CD14-positive monocyte (primary cell): ENCODE measurements at regions not wholly inside any gene's neighbourhood (a gene's known extent, or its start where the extent isn't known, plus 50 kb on each side); places are given as distances from the start of the nearest gene placed in this dataset.

ENCODE experiments used
- DNase-seq, 3 donors: peaks; one replicate each; pipeline ENCODE4 v3.0.0-alpha.2; 2011 to 2022
- H2AFZ ChIP-seq: 2 replicates; pipeline ENCODE4 v1.6.0; 2012; ENCODE audit warnings: mild to moderate bottlenecking, low read depth, low read length, inconsistent platforms; ENCODE audit not compliant: insufficient read depth, poor library complexity, severe bottlenecking
- H3K27ac ChIP-seq, 2 donors: 1 replicate in 1 of 2; 2 replicates in 1 of 2; pipeline ENCODE4 v1.5.1; 2012 to 2013; ENCODE audit warnings: low read length in 2 of 2, control low read depth in 1 of 2, inconsistent platforms in 1 of 2, low read depth in 1 of 2, mild to moderate bottlenecking in 1 of 2
- H3K27me3 ChIP-seq, 2 donors: one replicate each; pipeline versions ENCODE4 v1.6.0 to v1.6.1; 2011 to 2013; ENCODE audit warnings: low read length in 2 of 2; ENCODE audit not compliant: control insufficient read depth in 2 of 2, insufficient read depth in 2 of 2
- H3K36me3 ChIP-seq, 2 donors: replicated peaks in 1 of 2; 1 replicate in 1 of 2; 2 replicates in 1 of 2; pipeline versions ENCODE4 v1.5.1 to v1.6.1; 2012 to 2013; ENCODE audit warnings: low read length in 2 of 2, control low read depth in 1 of 2, inconsistent platforms in 1 of 2, mild to moderate bottlenecking in 1 of 2; ENCODE audit not compliant: insufficient read depth in 2 of 2, control insufficient read depth in 1 of 2
- H3K4me1 ChIP-seq, 2 donors: 1 replicate in 1 of 2; 2 replicates in 1 of 2; pipeline versions ENCODE4 v1.5.1 to v1.6.1; 2012 to 2013; ENCODE audit warnings: low read length in 2 of 2, control low read depth in 1 of 2, inconsistent platforms in 1 of 2, mild to moderate bottlenecking in 1 of 2, moderate library complexity in 1 of 2; ENCODE audit not compliant: insufficient read depth in 2 of 2, control insufficient read depth in 1 of 2
- H3K4me2 ChIP-seq: replicated peaks from 2 replicates; pipeline ENCODE3; 2012; ENCODE audit warnings: low read length, moderate library complexity, mild to moderate bottlenecking; ENCODE audit not compliant: poor library complexity, severe bottlenecking; ENCODE audit errors: extremely low read depth
- H3K4me3 ChIP-seq, 3 experiments: fragments of 200-600 bp in 1 of 3; sonication (generic) in 1 of 3; replicated peaks in 1 of 3; 1 replicate in 2 of 3; 2 replicates in 1 of 3; pipeline ENCODE4 v1.5.1; 2011 to 2013; ENCODE audit warnings: low read length in 3 of 3, mild to moderate bottlenecking in 3 of 3, control low read depth in 2 of 3, low read depth in 2 of 3, inconsistent platforms in 1 of 3, moderate library complexity in 1 of 3
- H3K79me2 ChIP-seq: 2 replicates; pipeline ENCODE4 v1.6.0; 2012; ENCODE audit warnings: mild to moderate bottlenecking, control low read depth, inconsistent platforms, low read length, moderate library complexity; ENCODE audit not compliant: insufficient read depth
- H3K9ac ChIP-seq: 2 replicates; pipeline ENCODE4 v1.6.0; 2017; ENCODE audit warnings: low read length, mild to moderate bottlenecking; ENCODE audit not compliant: insufficient read depth, poor library complexity, severe bottlenecking
- H3K9me3 ChIP-seq, 2 donors: replicated peaks in 1 of 2; 1 replicate in 1 of 2; 2 replicates in 1 of 2; pipeline versions ENCODE4 v1.5.1 to v1.6.1; 2012 to 2013; ENCODE audit warnings: low read length in 2 of 2, control low read depth in 1 of 2; ENCODE audit not compliant: control insufficient read depth in 1 of 2, insufficient read depth in 1 of 2
- H4K20me1 ChIP-seq: 2 replicates; pipeline ENCODE4 v1.6.0; 2012; ENCODE audit warnings: mild to moderate bottlenecking, low read length, control low read depth, moderate library complexity; ENCODE audit not compliant: insufficient read depth
- H3K27ac Mint-ChIP-seq, 7 donors: one replicate each; pipeline ENCODE4 v1.8.0; 2020; ENCODE audit warnings: mild to moderate bottlenecking in 7 of 7, mixed read lengths in 7 of 7, moderate library complexity in 6 of 7, inconsistent platforms in 2 of 7
- H3K27me3 Mint-ChIP-seq, 3 donors: one replicate each; pipeline ENCODE4 v1.8.0; 2021 to 2022; ENCODE audit warnings: low read depth in 3 of 3, mild to moderate bottlenecking in 3 of 3, mixed read lengths in 3 of 3, moderate library complexity in 3 of 3, inconsistent platforms in 1 of 3
- H3K36me3 Mint-ChIP-seq, 2 donors: one replicate each; pipeline ENCODE4 v1.8.0; 2020; ENCODE audit warnings: mixed read lengths in 2 of 2, inconsistent platforms in 1 of 2, mild to moderate bottlenecking in 1 of 2
- H3K4me1 Mint-ChIP-seq: one replicate; pipeline ENCODE4 v1.8.0; 2020; ENCODE audit warnings: mild to moderate bottlenecking, mixed read lengths
- H3K4me3 Mint-ChIP-seq, 2 donors: one replicate each; pipeline ENCODE4 v1.8.0; 2020; ENCODE audit warnings: mild to moderate bottlenecking in 2 of 2, mixed read lengths in 2 of 2, moderate library complexity in 1 of 2
- H3K9me3 Mint-ChIP-seq, 7 donors: one replicate each; pipeline ENCODE4 v1.8.0; 2020 to 2022; ENCODE audit warnings: mixed read lengths in 7 of 7, mild to moderate bottlenecking in 6 of 7, moderate library complexity in 6 of 7, inconsistent platforms in 2 of 7
- WGBS: methylation state at CpG from one replicate; pipeline ENCODE4 v1.1.5; 2013; ENCODE audit warnings: missing lambda C conversion rate; ENCODE audit not compliant: insufficient coverage; 5-methylcytosine and 5-hydroxymethylcytosine counted together
- intact Hi-C, 2 donors: fragments of 100-400 bp; cut with micrococcal nuclease; formaldehyde crosslinking; loops; one replicate each; pipeline versions ENCODE4 v1.15.0 to v1.15.1; 2023
- TF ChIP-seq, protein P1 (sequence below): fragments of 200-600 bp; IDR thresholded peaks from one replicate; pipeline ENCODE4 v1.8.0; 2022; ENCODE audit warnings: antibody characterized with exemption, mild to moderate bottlenecking

GRCh38 chr10:7479861-7480598 lies 69.2 kb upstream of the SFMBT2 start:
- Histone ChIP-seq H3K4me1 (peaks cover 64 to 65% of the 10 kb centered on the region in 2 donors), H3K27ac (peak overlapping the region; percentile 48 to 77), H3K4me2 (no peak overlapping the region), H3K9me3 (peaks cover 0 to 4% of the 10 kb centered on the region in 2 donors), H2AFZ (no peak overlapping the region), H3K36me3 (no peaks in the 10 kb centered on the region), H3K4me3 (no peak overlapping the region), H3K27me3 (no peaks in the 10 kb centered on the region), H3K79me2 (no peaks in the 10 kb centered on the region), H3K9ac (no peak overlapping the region), H4K20me1 (no peaks in the 10 kb centered on the region)
- no peak for DNase-seq
- intact Hi-C loops = no loop called here
- Mint-ChIP-seq H3K4me1 (peaks cover 69% of the 10 kb centered on the region), H3K9me3 (peaks cover 0 to 8% (median 0%) of the 10 kb centered on the region in 7 donors), H3K27me3 (peaks cover 0 to 2% (median 0%) of the 10 kb centered on the region in 3 donors), H3K4me3 (no peak overlapping the region), H3K27ac (peak overlapping the region; percentile 2 to 94 (median 81)), H3K36me3 (no peaks in the 10 kb centered on the region)
- TF ChIP-seq, protein P1, sequence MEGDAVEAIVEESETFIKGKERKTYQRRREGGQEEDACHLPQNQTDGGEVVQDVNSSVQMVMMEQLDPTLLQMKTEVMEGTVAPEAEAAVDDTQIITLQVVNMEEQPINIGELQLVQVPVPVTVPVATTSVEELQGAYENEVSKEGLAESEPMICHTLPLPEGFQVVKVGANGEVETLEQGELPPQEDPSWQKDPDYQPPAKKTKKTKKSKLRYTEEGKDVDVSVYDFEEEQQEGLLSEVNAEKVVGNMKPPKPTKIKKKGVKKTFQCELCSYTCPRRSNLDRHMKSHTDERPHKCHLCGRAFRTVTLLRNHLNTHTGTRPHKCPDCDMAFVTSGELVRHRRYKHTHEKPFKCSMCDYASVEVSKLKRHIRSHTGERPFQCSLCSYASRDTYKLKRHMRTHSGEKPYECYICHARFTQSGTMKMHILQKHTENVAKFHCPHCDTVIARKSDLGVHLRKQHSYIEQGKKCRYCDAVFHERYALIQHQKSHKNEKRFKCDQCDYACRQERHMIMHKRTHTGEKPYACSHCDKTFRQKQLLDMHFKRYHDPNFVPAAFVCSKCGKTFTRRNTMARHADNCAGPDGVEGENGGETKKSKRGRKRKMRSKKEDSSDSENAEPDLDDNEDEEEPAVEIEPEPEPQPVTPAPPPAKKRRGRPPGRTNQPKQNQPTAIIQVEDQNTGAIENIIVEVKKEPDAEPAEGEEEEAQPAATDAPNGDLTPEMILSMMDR = no peak
- WGBS = 92% methylated on average over 7 of the region's 13 CpGs

DNA sequence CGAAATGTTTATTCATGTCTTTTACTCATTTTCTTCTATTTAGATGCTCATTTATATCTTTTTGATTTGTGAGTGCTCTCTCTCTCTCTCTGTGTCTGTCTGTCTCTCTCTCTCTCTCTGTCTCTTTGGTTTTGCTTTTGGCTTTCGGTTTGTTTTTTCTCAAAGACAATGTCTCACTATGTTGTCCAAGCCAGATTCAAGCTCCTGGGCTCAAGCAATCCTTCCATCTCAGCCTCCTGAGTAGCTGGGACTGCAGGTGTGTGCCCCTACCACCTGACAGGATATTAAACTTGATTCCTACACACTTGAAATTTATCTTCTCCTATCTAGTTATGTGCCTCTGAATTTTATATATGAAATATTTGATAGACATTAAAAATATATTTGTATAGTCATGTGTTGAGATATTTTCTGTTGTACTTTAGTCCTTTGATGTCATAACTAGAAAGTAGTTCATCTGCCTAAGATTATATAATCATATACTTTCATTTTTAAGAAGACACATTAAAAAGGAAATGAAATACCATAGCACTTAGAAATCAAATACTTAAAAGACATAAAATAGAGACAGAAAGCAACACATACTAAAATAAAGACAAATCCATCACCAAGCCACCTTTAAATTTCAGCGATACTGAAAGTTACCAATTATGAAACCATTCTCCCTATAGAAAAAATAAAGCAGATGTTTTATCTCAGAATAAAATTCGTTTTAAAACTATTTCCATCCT lies 68.1 kb upstream of the SFMBT2 start:
- Histone ChIP-seq H3K27ac (no peak overlapping the region), H3K4me2 (no peak overlapping the region), H3K79me2 (no peaks in the 10 kb centered on the region), H3K4me3 (no peak overlapping the region), H3K9ac (no peak overlapping the region), H3K9me3 (peaks cover 0 to 4% of the 10 kb centered on the region in 2 donors), H4K20me1 (no peaks in the 10 kb centered on the region), H2AFZ (no peak overlapping the region), H3K27me3 (no peaks in the 10 kb centered on the region), H3K4me1 (peaks cover 55 to 59% of the 10 kb centered on the region in 2 donors), H3K36me3 (no peaks in the 10 kb centered on the region)
- Mint-ChIP-seq H3K27ac (no peak overlapping the region), H3K4me3 (no peak overlapping the region), H3K4me1 (peaks cover 66% of the 10 kb centered on the region), H3K9me3 (peaks cover 0 to 8% (median 0%) of the 10 kb centered on the region in 7 donors), H3K27me3 (peaks cover 0 to 2% (median 0%) of the 10 kb centered on the region in 3 donors), H3K36me3 (no peaks in the 10 kb centered on the region)
- 80% methylated on average over 1 of the region's 4 CpGs for WGBS
- no peak for DNase-seq
- intact Hi-C loops = no loop called here
- TF ChIP-seq, protein P1 = no peak
